Heart left ventricle (tissue), 13 donors: ENCODE measurements at regions not wholly inside any gene's neighbourhood (a gene's known extent, or its start where the extent isn't known, plus 50 kb on each side); places are given as distances from the start of the nearest gene placed in this dataset.

Experiments used
- CTCF ChIP-seq, 12 donors: fragments of 200-600 bp; sonication (generic) in 4 of 12; IDR thresholded peaks; one replicate each; pipeline versions ENCODE4 v1.5.0 to v1.8.0; 2018 to 2022; ENCODE audit warnings: antibody characterized with exemption in 12 of 12, mild to moderate bottlenecking in 5 of 12
- POLR2A ChIP-seq, 2 donors: fragments of 450-650 bp; IDR thresholded peaks; one replicate each; pipeline ENCODE4 v1.6.1; 2017; ENCODE audit warnings: antibody characterized with exemption in 2 of 2, mild to moderate bottlenecking in 2 of 2, moderate library complexity in 2 of 2
- donor health status: ischemic (EF 13 %, LVEDD 7.1; RV severe dilation, severe dysfunction).
- donor health status: DM: no; HTN: yes; CAD: no.
- donor health status: DM: no; HTN: no; CAD: no.
- donor health status: ischemic (EF 25% LVEDD 6.9; RV normal size, moderate dysfunction).
- donor health status: ischemic (EF 25% LVEDD 5.7; RV mildly dilated, moderate dysfunction).
- donor health status: ischemic (EF 35%, LVEDD 5.7; RV mildly dilated, moderate dysfunction).
- donor health status: nonischemic (EF 11% LVEDD 7.7; RV severe dilation, severe dysfunction).
- donor health status: DM: yes; HTN: yes; CAD: no.
- donor health status: PGD.
- donor health status: ischemic (EF 29% LVEDD 5.4; RV normal size, mild dysfunction).
- donor health status: nonischemic (EF 23%, LVEDD 6.1; RV moderate dilation, normal function).

DNA sequence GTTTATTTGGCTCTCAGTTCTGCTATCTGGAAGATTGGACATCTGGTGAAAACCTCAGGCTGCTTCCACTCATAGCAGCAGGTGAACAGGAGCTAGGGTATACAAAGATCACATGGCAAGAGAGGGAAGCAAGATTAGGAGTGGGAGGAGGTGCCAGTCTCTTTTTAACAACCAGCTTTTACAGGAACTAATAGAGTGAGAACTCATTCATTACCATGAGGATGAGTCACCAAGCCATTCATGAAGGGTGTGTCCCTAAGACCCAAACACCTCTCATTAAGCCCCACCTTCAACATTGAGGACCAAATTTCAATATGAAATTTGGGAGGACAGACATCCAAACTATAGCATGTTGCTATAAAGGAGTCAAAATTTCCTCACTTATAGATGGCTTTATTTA lies 85.4 kb upstream of the HCRTR2 start:
- TF ChIP-seq CTCF (IDR thresholded peaks at IDR 0.05) (no peak), POLR2A (IDR thresholded peaks at IDR 0.05) (no peak)
